Stimulated activated CD4-positive, alpha-beta T cell treated with anti-CD3 and anti-CD28 coated beads, Interleukin-12 subunit alpha, Interleukin-12 subunit beta, amount 100 ng/mL, for 4 hours (primary cell): ENCODE measurements at regions not wholly inside any gene's neighbourhood (a gene's known extent, or its start where the extent isn't known, plus 50 kb on each side); places are given as distances from the start of the nearest gene placed in this dataset.

Source experiments
- DNase-seq: peaks from one replicate; pipeline ENCODE4 v3.0.0-alpha.2; 2020

- DNase-seq: no peak
Measured at GRCh38 chr12:65517656-65518210, 239.2 kb downstream of the MSRB3 start.

- no peak for DNase-seq
Measured at GRCh38 chr12:65518771-65519170, 240.3 kb downstream of the MSRB3 start.

GRCh38 chr12:65520658-65521057 lies 242.2 kb downstream of the MSRB3 start:
- DNase-seq: no peak

- no peak for DNase-seq
Measured at GRCh38 chr12:65522956-65523860, 244.7 kb downstream of the MSRB3 start.

GRCh38 chr12:65524666-65525065 lies 246.2 kb downstream of the MSRB3 start:
- no peak for DNase-seq

GRCh38 chr12:65525491-65526141 lies 247.1 kb downstream of the MSRB3 start:
- DNase-seq: no peak

- DNase-seq: no peak
Measured at GRCh38 chr12:65526311-65526710, 247.8 kb downstream of the MSRB3 start.

- no peak for DNase-seq
Measured at GRCh38 chr12:65528127-65528526, 249.6 kb downstream of the MSRB3 start.

- no peak for DNase-seq
Measured at GRCh38 chr12:65529106-65529505, 250.6 kb downstream of the MSRB3 start.

- no peak for DNase-seq
Measured at GRCh38 chr12:65529771-65530435, 251.4 kb downstream of the MSRB3 start.

GRCh38 chr12:65532162-65532561 lies 253.7 kb downstream of the MSRB3 start:
- DNase-seq: no peak

GRCh38 chr12:65532764-65533163 lies 254.3 kb downstream of the MSRB3 start:
- no peak for DNase-seq

- no peak for DNase-seq
Measured at GRCh38 chr12:65533177-65533883, 254.8 kb downstream of the MSRB3 start.

- DNase-seq: no peak
Measured at GRCh38 chr12:65534238-65534841, 255.9 kb downstream of the MSRB3 start.

GRCh38 chr12:65535946-65536345 lies 257.5 kb downstream of the MSRB3 start:
- DNase-seq: no peak

- DNase-seq: no peak
Measured at GRCh38 chr12:65536351-65536750, 257.9 kb downstream of the MSRB3 start.

- no peak for DNase-seq
Measured at GRCh38 chr12:65536876-65537681, 258.6 kb downstream of the MSRB3 start.

- no peak for DNase-seq
Measured at GRCh38 chr12:65537978-65538377, 259.5 kb downstream of the MSRB3 start.

GRCh38 chr12:65539023-65539422 lies 260.5 kb downstream of the MSRB3 start:
- DNase-seq: no peak

GRCh38 chr12:65540140-65540539 lies 261.7 kb downstream of the MSRB3 start:
- no peak for DNase-seq

- DNase-seq: no peak
Measured at GRCh38 chr12:65546528-65546927, 268.0 kb downstream of the MSRB3 start.
